NCI-H1694 (cell line): ENCODE measurements at regions not wholly inside any gene's neighbourhood (a gene's known extent, or its start where the extent isn't known, plus 50 kb on each side); places are given as distances from the start of the nearest gene placed in this dataset.

Source experiments
- DNase-seq: peaks from one replicate; lab custom pipeline; 2025; lab: John Stamatoyannopoulos, UW

GRCh38 chr7:132672200-132672990 is 96.1 kb upstream of the PLXNA4 start:
- no peak for DNase-seq

GRCh38 chr7:132666774-132667172 is 90.5 kb upstream of the PLXNA4 start:
- DNase-seq, result no peak

- DNase-seq, result no peak
Observed at GRCh38 chr7:132666071-132666773, 90.0 kb upstream of the PLXNA4 start.

- peak; percentile 14 for DNase-seq
Observed at GRCh38 chr7:132656846-132657776, 80.8 kb upstream of the PLXNA4 start.

- DNase-seq, result no peak
Observed at GRCh38 chr7:132656341-132656740, 80.1 kb upstream of the PLXNA4 start.

- no peak for DNase-seq
Observed at GRCh38 chr7:132655131-132655727, 79.0 kb upstream of the PLXNA4 start.

- no peak for DNase-seq
Observed at GRCh38 chr7:132654150-132654549, 77.9 kb upstream of the PLXNA4 start.

- DNase-seq, result no peak
Observed at GRCh38 chr7:132653366-132653930, 77.2 kb upstream of the PLXNA4 start.

GRCh38 chr7:132652507-132652906 is 76.2 kb upstream of the PLXNA4 start:
- no peak for DNase-seq

GRCh38 chr7:132650498-132650897 is 74.2 kb upstream of the PLXNA4 start:
- DNase-seq, result no peak

- DNase-seq, result no peak
Observed at GRCh38 chr7:132647311-132647710, 71.0 kb upstream of the PLXNA4 start.

- no peak for DNase-seq
Observed at GRCh38 chr7:132646052-132646451, 69.8 kb upstream of the PLXNA4 start.

- no peak for DNase-seq
Observed at GRCh38 chr7:132643302-132643701, 67.0 kb upstream of the PLXNA4 start.

GRCh38 chr7:132641238-132641637 is 65.0 kb upstream of the PLXNA4 start:
- DNase-seq, result no peak

- no peak for DNase-seq
Observed at GRCh38 chr7:132639983-132640382, 63.7 kb upstream of the PLXNA4 start.

GRCh38 chr7:132638000-132638399 is 61.7 kb upstream of the PLXNA4 start:
- no peak for DNase-seq

- no peak for DNase-seq
Observed at GRCh38 chr7:132636581-132636980, 60.3 kb upstream of the PLXNA4 start.

GRCh38 chr7:132635127-132635526 is 58.9 kb upstream of the PLXNA4 start:
- DNase-seq, result no peak

- no peak for DNase-seq
Observed at GRCh38 chr7:132630834-132631233, 54.6 kb upstream of the PLXNA4 start.
